H1 (cell line): ENCODE measurements at regions not wholly inside any gene's neighbourhood (a gene's known extent, or its start where the extent isn't known, plus 50 kb on each side); places are given as distances from the start of the nearest gene placed in this dataset.

Experiments
- CTCF ChIP-seq, 3 experiments: IDR thresholded peaks; 1 replicate in 2 of 3; 2 replicates in 1 of 3; pipeline versions ENCODE4 v1.5.1 to v1.6.1; 2011; ENCODE audit warnings: low read length in 3 of 3, mild to moderate bottlenecking in 3 of 3, inconsistent platforms in 2 of 3, low read depth in 1 of 3, moderate library complexity in 1 of 3; ENCODE audit not compliant: insufficient read depth in 1 of 3; ENCODE audit errors: control extremely low read depth in 1 of 3
- EGR1 ChIP-seq: IDR thresholded peaks from 2 replicates; pipeline ENCODE4 v1.6.1; 2011; ENCODE audit warnings: low read depth, low read length, borderline replicate concordance
- EP300 ChIP-seq, 2 experiments: IDR thresholded peaks; 1 replicate in 1 of 2; 2 replicates in 1 of 2; pipeline ENCODE4 v1.6.1; 2011 to 2012; ENCODE audit warnings: low read depth in 2 of 2, low read length in 2 of 2, mild to moderate bottlenecking in 2 of 2, borderline replicate concordance in 1 of 2, inconsistent platforms in 1 of 2, moderate library complexity in 1 of 2
- PHF8 ChIP-seq: fragments of 200-600 bp; sonication (generic); conservative IDR thresholded peaks from 2 replicates; pipeline ENCODE4 v1.7.1; 2012; ENCODE audit warnings: low read depth, mild to moderate bottlenecking, inconsistent platforms, low read length, moderate library complexity
- POLR2AphosphoS5 ChIP-seq: IDR thresholded peaks from 2 replicates; pipeline ENCODE4 v1.6.1; 2011; ENCODE audit warnings: low read depth, low read length
- RAD21 ChIP-seq, 2 experiments: IDR thresholded peaks in 1 of 2; conservative IDR thresholded peaks in 1 of 2; 2 replicates each; pipeline ENCODE4 v1.6.1; 2011; ENCODE audit warnings: low read depth in 2 of 2, low read length in 2 of 2, improper control_type of control experiment in 1 of 2, inconsistent platforms in 1 of 2, mild to moderate bottlenecking in 1 of 2, moderate library complexity in 1 of 2
- RXRA ChIP-seq: IDR thresholded peaks from 2 replicates; pipeline ENCODE4 v1.6.1; 2011; ENCODE audit warnings: low read depth, mild to moderate bottlenecking, low read length, moderate library complexity; ENCODE audit not compliant: insufficient read depth
- YY1 ChIP-seq: IDR thresholded peaks from 2 replicates; pipeline ENCODE4 v1.6.1; 2011; ENCODE audit warnings: low read depth, mild to moderate bottlenecking, low read length

DNA sequence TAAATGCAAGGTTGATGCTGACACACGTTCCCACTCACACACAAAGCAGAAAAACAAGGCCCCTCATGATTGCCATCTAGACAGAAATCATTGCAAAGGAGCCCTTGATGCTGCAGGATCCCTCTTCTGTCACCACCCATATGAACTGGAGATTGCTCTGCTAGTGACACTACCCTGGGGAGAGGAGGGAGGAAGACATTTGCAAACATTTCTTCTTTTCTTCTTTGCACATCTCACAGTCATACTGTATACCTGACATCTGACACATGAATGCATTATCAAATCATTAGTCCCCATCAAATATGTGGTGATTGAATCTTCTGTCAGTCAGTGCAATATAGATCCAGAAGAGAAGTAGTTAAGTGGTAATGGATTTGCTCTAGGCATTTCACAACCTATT is 208.5 kb upstream of the E2F7 start:
- TF ChIP-seq YY1 (no peak), POLR2AphosphoS5 (no peak), RAD21 (IDR thresholded peaks at IDR 0.05 in 1 of 2, conservative IDR thresholded peaks at IDR 0.05 in 1 of 2; ENCODE audit: low read depth in 2 of 2, low read length in 2 of 2) (no peak), CTCF (IDR thresholded peaks at IDR 0.05; ENCODE audit: control extremely low read depth in 1 of 3, insufficient read depth in 1 of 3, low read depth in 1 of 3, low read length in 3 of 3) (no peak), PHF8 (no peak), EP300 (IDR thresholded peaks at IDR 0.05; ENCODE audit: borderline replicate concordance in 1 of 2, low read depth in 2 of 2, low read length in 2 of 2) (no peak), RXRA (no peak), EGR1 (no peak)
